OCI-LY1 (cell line): ENCODE measurements at regions not wholly inside any gene's neighbourhood (a gene's known extent, or its start where the extent isn't known, plus 50 kb on each side); places are given as distances from the start of the nearest gene placed in this dataset.

ENCODE experiments used
- H2AFZ ChIP-seq: fragments of 200-600 bp; sonication (generic), shearing (Covaris generic); 2 replicates; pipeline ENCODE4 v1.6.0; 2014; ENCODE audit warnings: antibody characterized with exemption, mild to moderate bottlenecking, low read length
- H3F3A ChIP-seq: fragments of 200-600 bp; sonication (generic), shearing (Covaris generic); 2 replicates; pipeline ENCODE4 v1.6.0; 2014; ENCODE audit warnings: mild to moderate bottlenecking, antibody characterized with exemption, low read length, moderate library complexity; ENCODE audit not compliant: insufficient read depth
- H3K27ac ChIP-seq: fragments of 200-600 bp; sonication (generic); 2 replicates; pipeline ENCODE4 v1.5.1; 2014; ENCODE audit warnings: low read length, mixed run types, mild to moderate bottlenecking, low read depth; ENCODE audit not compliant: poor library complexity, severe bottlenecking
- H3K27me3 ChIP-seq: fragments of 200-600 bp; sonication (generic); 2 replicates; pipeline ENCODE4 v1.6.0; 2014; ENCODE audit warnings: antibody characterized with exemption, mild to moderate bottlenecking, low read length, moderate library complexity; ENCODE audit not compliant: insufficient read depth
- H3K36me3 ChIP-seq: fragments of 200-600 bp; sonication (generic); 2 replicates; pipeline ENCODE4 v1.6.1; 2014; ENCODE audit warnings: mild to moderate bottlenecking, antibody characterized with exemption, low read length, moderate library complexity, mixed read lengths; ENCODE audit not compliant: insufficient read depth
- H3K4me1 ChIP-seq: fragments of 200-600 bp; sonication (generic); 2 replicates; pipeline ENCODE4 v1.5.1; 2014; ENCODE audit warnings: mild to moderate bottlenecking, low read length, moderate library complexity; ENCODE audit not compliant: insufficient read depth, severe bottlenecking
- H3K4me2 ChIP-seq: fragments of 200-600 bp; sonication (generic), shearing (Covaris generic); 2 replicates; pipeline ENCODE4 v1.6.1; 2014; ENCODE audit warnings: low read length
- H3K4me3 ChIP-seq: fragments of 200-600 bp; sonication (generic); 2 replicates; pipeline ENCODE4 v1.5.1; 2014; ENCODE audit warnings: low read length, low read depth, mild to moderate bottlenecking, mixed read lengths; ENCODE audit not compliant: poor library complexity, severe bottlenecking
- H3K79me2 ChIP-seq: fragments of 200-600 bp; shearing (Covaris generic); 2 replicates; pipeline ENCODE4 v1.6.1; 2016; ENCODE audit warnings: mixed run types, low read length, mixed read lengths; ENCODE audit not compliant: insufficient read depth
- H3K9ac ChIP-seq: fragments of 200-600 bp; sonication (generic), shearing (Covaris generic); 2 replicates; pipeline ENCODE4 v1.6.1; 2014; ENCODE audit warnings: mild to moderate bottlenecking, low read length, mixed read lengths
- H3K9me2 ChIP-seq: fragments of 200-600 bp; sonication (generic), shearing (Covaris generic); 2 replicates; pipeline ENCODE4 v1.6.1; 2014; ENCODE audit warnings: low read depth, mild to moderate bottlenecking, low read length, mixed read lengths
- H3K9me3 ChIP-seq: fragments of 200-600 bp; shearing (Covaris generic); 2 replicates; pipeline ENCODE4 v1.6.1; 2014; ENCODE audit warnings: low read length, mixed read lengths
- H4K20me1 ChIP-seq: fragments of 200-600 bp; sonication (generic), shearing (Covaris generic); 2 replicates; pipeline ENCODE4 v1.6.0; 2016; ENCODE audit warnings: mild to moderate bottlenecking, low read length; ENCODE audit not compliant: insufficient read depth
- CTCF ChIP-seq: fragments of 200-600 bp; sonication (generic), shearing (Covaris generic); IDR thresholded peaks from 2 replicates; pipeline ENCODE4 v1.5.1; 2017; ENCODE audit warnings: mild to moderate bottlenecking, antibody characterized with exemption, low read length, moderate library complexity, mixed read lengths
- EZH2 ChIP-seq: fragments of 200-600 bp; sonication (generic), shearing (Covaris generic); IDR thresholded peaks from 2 replicates; pipeline ENCODE4 v1.8.0; 2017; ENCODE audit warnings: borderline replicate concordance, mixed run types, mild to moderate bottlenecking, antibody characterized with exemption, low read length, moderate library complexity, mixed read lengths

GRCh38 chr12:107856096-107856495 lies 81.6 kb downstream of the ASCL4 start:
- Histone ChIP-seq H4K20me1 (no peaks in the 10 kb centered on the region), H3K9me2 (no peaks in the 10 kb centered on the region), H3F3A (no peaks in the 10 kb centered on the region), H3K9ac (no peak overlapping the region), H3K79me2 (no peaks in the 10 kb centered on the region), H3K4me1 (no peaks in the 10 kb centered on the region), H3K4me3 (no peak overlapping the region), H3K4me2 (no peak overlapping the region), H3K36me3 (no peaks in the 10 kb centered on the region), H3K27ac (no peak overlapping the region), H2AFZ (no peak overlapping the region), H3K9me3 (no peaks in the 10 kb centered on the region), H3K27me3 (no peaks in the 10 kb centered on the region)
- no peak for TF ChIP-seq CTCF
- TF ChIP-seq EZH2 = no peak

GRCh38 chr12:107857191-107857590 lies 82.7 kb downstream of the ASCL4 start:
- H3K9me3 ChIP-seq = no peaks in the 10 kb centered on the region
- no peaks in the 10 kb centered on the region for H3K79me2 ChIP-seq
- no peak overlapping the region for H3K4me2 ChIP-seq
- no peak overlapping the region for H3K9ac ChIP-seq
- no peak overlapping the region for H3K27ac ChIP-seq
- no peak overlapping the region for H3K4me3 ChIP-seq
- H3K4me1 ChIP-seq = no peaks in the 10 kb centered on the region
- no peaks in the 10 kb centered on the region for H3K9me2 ChIP-seq
- H3K36me3 ChIP-seq = no peaks in the 10 kb centered on the region
- H4K20me1 ChIP-seq = no peaks in the 10 kb centered on the region
- TF ChIP-seq EZH2 (no peak), CTCF (no peak)
- no peaks in the 10 kb centered on the region for H3F3A ChIP-seq
- no peak overlapping the region for H2AFZ ChIP-seq
- no peaks in the 10 kb centered on the region for H3K27me3 ChIP-seq

GRCh38 chr12:107859367-107859766 lies 84.9 kb downstream of the ASCL4 start:
- H3K79me2 ChIP-seq = no peaks in the 10 kb centered on the region
- no peaks in the 10 kb centered on the region for H3K9me2 ChIP-seq
- no peak overlapping the region for H3K9ac ChIP-seq
- no peaks in the 10 kb centered on the region for H3K36me3 ChIP-seq
- H3K9me3 ChIP-seq = no peaks in the 10 kb centered on the region
- no peaks in the 10 kb centered on the region for H3K27me3 ChIP-seq
- H3K4me1 ChIP-seq = no peaks in the 10 kb centered on the region
- H2AFZ ChIP-seq = no peak overlapping the region
- H3K4me3 ChIP-seq = no peak overlapping the region
- no peak overlapping the region for H3K4me2 ChIP-seq
- H3F3A ChIP-seq = no peaks in the 10 kb centered on the region
- H3K27ac ChIP-seq = no peak overlapping the region
- TF ChIP-seq CTCF (no peak), EZH2 (no peak)
- H4K20me1 ChIP-seq = no peaks in the 10 kb centered on the region
